GM18511 (cell line): ENCODE measurements at regions not wholly inside any gene's neighbourhood (a gene's known extent, or its start where the extent isn't known, plus 50 kb on each side); places are given as distances from the start of the nearest gene placed in this dataset.

Source experiments
- ATAC-seq: cut with Tn5 transposase; IDR thresholded peaks from one replicate; pipeline ENCODE4 v1.9.1; 2021; ENCODE audit warnings: mild to moderate bottlenecking, moderate library complexity; ENCODE audit not compliant: unreplicated experiment

- ATAC-seq, result no peak
These were observed 203.0 kb upstream of the CD96 start for GRCh38 chr3:111339017-111339416.

GRCh38 chr3:111351334-111351733 is 190.7 kb upstream of the CD96 start:
- no peak for ATAC-seq

GRCh38 chr3:111352585-111352984 is 189.4 kb upstream of the CD96 start:
- no peak for ATAC-seq

- ATAC-seq, result no peak
These were observed 182.6 kb upstream of the CD96 start for GRCh38 chr3:111359261-111360030.

GRCh38 chr3:111362381-111363009 is 179.5 kb upstream of the CD96 start:
- no peak for ATAC-seq

- ATAC-seq, result no peak
These were observed 175.5 kb upstream of the CD96 start for GRCh38 chr3:111366515-111366914.

GRCh38 chr3:111368056-111368455 is 173.9 kb upstream of the CD96 start:
- no peak for ATAC-seq

- ATAC-seq, result no peak
These were observed 172.0 kb upstream of the CD96 start for GRCh38 chr3:111369958-111370357.

- ATAC-seq, result no peak
These were observed 168.8 kb upstream of the CD96 start for GRCh38 chr3:111373239-111373638.

GRCh38 chr3:111373861-111374260 is 168.1 kb upstream of the CD96 start:
- ATAC-seq, result no peak

GRCh38 chr3:111385971-111386495 is 156.0 kb upstream of the CD96 start:
- no peak for ATAC-seq

GRCh38 chr3:111392894-111393398 is 149.1 kb upstream of the CD96 start:
- ATAC-seq, result no peak

GRCh38 chr3:111412656-111413055 is 129.3 kb upstream of the CD96 start:
- ATAC-seq, result no peak

GRCh38 chr3:111414531-111414930 is 127.5 kb upstream of the CD96 start:
- no peak for ATAC-seq

- no peak for ATAC-seq
These were observed 127.0 kb upstream of the CD96 start for GRCh38 chr3:111415018-111415417.

GRCh38 chr3:111418391-111418790 is 123.6 kb upstream of the CD96 start:
- ATAC-seq, result no peak

GRCh38 chr3:111428301-111428700 is 113.7 kb upstream of the CD96 start:
- no peak for ATAC-seq

GRCh38 chr3:111434941-111435622 is 106.9 kb upstream of the CD96 start:
- no peak for ATAC-seq

GRCh38 chr3:111438283-111438682 is 103.7 kb upstream of the CD96 start:
- ATAC-seq, result no peak

GRCh38 chr3:111454551-111454950 is 87.4 kb upstream of the CD96 start:
- no peak for ATAC-seq

- no peak for ATAC-seq
These were observed 76.8 kb upstream of the CD96 start for GRCh38 chr3:111465081-111465670.
